HG02610 (cell line): ENCODE measurements at regions not wholly inside any gene's neighbourhood (a gene's known extent, or its start where the extent isn't known, plus 50 kb on each side); places are given as distances from the start of the nearest gene placed in this dataset.
"Not testable (repeated sequence)": the region's sequence is repeated elsewhere in the genome, so short reads cannot be mapped to it uniquely, and the experiment has no call there.

Source experiments
- ATAC-seq: cut with Tn5 transposase; IDR thresholded peaks from one replicate; pipeline ENCODE4 v1.9.1; 2021; ENCODE audit warnings: mild to moderate bottlenecking, moderate library complexity; ENCODE audit not compliant: unreplicated experiment

DNA sequence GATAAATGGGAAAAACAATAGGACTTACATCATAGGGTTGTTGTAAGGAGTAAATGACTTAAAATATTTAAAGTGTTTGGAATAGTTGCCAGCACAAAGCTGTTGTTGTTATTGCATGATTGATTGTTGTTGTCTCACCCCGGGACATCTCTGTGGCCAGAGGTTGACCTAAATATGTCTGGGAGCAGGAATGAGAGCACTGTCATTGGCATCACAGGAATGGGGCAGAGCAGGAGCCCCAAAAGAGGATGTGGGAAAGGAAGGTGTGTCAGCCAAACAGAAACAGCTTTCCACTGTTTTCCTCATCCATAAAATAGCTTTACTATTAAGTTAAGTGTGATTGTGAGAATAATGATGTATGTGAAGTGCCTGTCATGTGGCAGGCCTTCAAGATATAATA is 121.6 kb downstream of the TMEM168 start:
- no peak for ATAC-seq

DNA sequence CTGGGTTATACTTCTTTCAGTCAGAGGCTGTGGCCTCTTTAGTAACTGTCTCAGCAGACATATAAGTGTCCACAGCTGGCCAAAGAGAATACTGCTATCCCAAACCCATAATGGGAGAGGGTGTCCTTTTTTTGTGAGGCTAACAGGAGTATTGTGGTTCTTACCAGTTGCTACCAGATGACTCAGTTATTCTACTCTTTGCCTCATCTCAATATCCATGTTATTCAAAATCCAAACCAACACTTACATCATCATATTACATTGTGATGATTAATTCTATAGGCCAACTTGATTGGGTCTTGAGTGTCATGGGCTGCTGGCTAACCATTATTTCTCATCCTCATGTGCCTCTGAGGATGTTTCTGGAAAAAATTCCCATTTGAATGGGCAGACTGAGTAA is 120.9 kb downstream of the TMEM168 start:
- no peak for ATAC-seq

DNA sequence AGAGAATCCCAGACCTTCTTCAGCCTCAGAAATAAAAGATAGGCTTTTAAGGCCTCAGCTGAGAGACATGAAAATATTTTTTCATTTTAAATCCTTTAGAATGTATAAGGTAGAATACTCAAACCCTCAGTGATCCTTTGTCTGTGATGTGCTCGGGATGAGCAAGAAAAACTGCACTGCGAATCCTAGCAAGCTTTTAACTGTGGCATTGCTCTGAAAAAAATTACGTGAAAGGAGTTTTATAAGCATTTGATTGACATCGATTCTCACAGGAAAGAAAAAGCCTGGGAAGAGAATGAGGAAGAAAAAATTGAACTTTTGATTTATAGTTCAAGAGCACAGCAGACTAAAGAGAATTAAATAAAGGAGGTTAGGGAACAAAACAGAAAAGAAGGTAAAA is 120.0 kb downstream of the TMEM168 start:
- no peak for ATAC-seq

DNA sequence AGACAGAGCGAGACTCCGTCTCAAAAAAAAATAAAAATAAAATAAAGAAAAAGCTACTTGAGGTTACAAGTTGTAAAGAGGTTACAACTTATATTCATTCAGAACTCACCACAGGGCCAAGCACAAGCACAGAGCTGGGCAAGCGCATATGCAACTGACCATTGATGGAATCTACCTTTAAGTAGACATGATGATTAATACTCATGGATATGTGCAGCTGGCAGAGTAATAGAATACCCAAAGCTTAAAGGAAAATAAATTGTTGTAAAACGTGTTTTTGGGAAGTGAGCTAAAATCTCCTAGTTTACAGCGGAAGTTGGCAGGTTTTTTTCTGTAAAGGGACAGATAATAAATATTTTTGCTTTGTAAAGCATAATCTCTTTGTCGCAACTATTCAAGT is 111.6 kb downstream of the TMEM168 start:
- no peak for ATAC-seq

DNA sequence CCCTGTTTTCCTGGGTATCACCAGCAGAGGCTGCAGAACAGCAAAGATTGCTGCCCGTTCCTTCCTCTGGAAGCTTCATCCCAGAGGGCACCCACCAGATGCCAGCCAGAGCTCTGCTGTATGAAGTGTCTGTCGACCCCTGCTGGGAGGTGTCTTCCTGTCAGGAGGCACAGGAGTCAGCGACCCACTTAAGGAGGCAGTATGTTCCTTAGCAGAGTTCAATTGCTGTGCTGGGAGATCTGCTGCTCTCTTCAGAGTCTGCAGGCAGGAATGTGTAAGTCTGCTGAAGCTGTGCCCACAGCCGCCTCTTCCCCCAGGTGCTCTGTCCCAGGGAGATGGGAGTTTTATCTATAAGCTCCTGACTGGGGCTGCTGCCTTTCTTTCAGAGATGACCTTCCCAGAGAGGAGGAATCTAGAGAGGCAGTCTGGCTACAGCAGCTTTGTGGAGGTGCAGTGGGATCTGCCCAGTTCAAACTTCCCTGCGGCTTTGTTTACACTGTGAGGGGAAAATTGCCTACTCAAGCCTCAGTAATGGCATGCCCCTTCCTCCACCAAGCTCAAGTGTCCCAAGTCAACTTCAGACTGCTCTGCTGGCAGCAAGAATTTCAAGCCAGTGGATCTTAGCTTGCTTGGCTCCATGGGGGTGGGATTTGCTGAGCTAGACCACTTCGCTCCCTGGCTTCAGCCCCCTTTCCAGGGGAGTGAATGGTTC is 100.6 kb downstream of the TMEM168 start:
- ATAC-seq = not testable (repeated sequence)

DNA sequence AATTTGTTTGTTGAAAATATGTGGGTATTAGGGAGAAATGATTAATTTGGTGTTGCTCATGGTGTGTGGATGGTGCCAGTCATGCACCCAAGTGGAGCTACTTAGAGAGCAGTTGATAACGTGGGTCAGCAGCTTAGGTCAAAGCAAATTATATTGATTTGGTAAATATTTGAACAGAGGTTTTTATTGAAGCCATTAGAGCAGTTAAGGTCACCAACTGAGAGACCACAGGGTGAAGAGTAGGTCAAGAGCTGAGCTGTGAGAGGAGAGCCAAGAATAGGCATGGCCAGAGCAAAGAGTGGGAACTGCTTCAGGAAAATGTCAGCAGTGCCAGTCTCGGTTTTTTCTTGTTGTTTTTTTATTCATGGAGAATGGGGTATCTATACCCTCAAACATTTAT is 97.9 kb downstream of the TMEM168 start:
- no peak for ATAC-seq

DNA sequence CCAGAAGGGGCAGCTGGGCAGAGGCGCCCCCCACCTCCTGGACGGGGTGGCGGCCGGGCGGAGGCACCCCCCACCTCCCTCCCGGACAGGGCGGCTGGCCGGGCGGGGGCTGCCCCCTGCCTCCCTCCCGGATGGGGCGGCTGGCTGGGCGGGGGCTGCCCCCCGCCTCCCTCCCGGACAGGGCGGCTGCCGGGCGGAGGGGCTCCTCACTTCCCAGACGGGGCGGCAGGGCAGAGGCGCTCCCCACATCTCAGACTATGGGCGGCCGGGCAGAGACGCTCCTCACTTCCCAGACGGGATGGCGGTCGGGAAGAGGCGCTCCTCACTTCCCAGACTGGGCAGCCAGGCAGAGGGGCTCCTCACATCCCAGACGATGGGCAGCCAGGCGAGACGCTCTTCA is 93.0 kb downstream of the TMEM168 start:
- ATAC-seq = not testable (repeated sequence)

DNA sequence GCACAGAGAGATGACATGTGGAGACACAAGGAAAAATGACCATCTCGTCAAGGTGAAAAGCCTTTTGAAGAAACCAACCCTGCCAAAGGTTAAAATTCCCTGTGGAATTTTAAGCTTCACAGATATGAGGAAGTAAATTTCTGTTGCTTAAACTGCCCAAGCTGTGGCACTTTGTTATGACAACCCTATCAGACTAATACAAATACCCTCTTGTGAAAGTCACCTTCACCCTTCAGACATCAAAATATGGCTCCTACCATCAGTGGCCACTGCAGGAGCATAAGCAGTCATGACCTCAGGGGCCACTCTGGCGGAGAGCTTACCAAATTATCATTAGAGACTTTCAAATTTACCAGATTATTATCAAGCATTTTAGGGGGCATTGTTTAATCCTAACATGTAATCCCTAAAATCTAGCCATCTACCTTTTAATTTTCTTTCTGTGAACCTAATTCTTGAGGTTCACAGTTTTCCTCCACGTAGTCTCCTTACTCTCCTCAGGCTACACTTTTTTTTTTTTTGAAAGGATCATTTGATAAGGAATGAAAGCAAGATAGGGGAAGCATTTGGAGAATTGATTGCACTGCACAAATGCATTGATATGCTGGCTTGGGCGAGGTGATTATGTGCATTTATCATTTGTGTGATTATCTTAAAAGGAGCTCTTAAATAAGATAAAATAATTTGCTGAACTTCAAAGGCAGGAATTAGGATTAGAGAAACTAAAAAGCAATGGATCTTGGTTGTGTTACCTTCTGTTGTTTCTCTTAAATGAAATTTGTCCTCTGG is 90.3 kb downstream of the TMEM168 start:
- ATAC-seq = no peak

DNA sequence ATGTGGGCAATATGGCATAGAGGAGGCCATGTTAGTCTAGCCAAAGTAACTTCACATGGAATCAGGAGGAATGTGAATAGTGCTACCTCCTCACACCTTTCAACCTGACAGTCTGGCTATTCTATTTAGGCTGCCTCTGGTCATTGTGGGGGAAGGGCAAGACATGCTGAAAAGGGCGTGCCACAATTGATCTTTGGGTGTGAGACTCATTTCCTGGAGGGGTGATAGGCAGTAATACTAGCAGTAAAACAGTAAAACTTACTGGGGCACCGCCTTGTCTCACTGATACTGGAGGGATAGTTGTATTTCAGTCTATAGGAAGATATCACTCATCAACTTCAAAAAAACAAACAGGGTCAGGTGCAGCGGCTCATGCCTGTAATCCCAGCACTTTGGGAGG is 88.7 kb downstream of the TMEM168 start:
- no peak for ATAC-seq

DNA sequence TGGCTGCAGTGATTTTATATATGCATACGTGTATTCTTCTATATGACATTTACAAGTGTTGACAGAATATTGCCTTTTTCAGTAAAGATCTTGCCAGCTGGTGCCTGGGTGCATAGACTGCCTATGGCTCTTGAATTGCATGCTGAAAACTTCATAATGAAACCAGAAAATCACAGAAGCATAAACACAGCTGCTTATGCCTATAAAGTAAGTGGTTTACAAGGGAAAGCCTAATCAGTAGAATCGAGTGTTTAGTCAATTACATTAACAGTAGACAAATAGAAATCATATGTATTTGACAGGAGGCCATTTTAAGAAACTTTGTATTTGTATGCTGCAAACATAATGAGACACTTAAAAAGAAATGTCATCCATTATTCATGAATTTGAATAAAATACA is 82.5 kb downstream of the TMEM168 start:
- ATAC-seq = peak; percentile 74

DNA sequence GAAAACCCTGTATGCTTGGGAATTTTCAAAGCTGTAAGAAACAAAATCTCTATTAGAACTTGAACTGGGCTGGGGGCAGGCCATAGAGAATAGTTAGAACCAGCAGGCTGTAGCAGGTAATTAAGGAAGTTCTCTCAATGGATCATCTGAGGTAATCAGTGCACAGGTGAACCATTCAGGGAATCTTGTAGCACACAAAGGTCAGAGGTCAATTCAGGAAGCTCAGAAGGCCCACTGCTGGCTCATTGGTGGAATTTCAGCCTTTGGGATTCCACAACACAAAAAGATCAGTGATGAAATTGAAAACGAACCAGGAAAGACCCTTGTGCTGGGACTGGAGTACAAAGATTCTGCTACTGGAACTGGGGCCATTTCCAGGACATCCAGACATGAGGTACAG is 82.0 kb downstream of the TMEM168 start:
- no peak for ATAC-seq
